ENCODE measurements at regions not wholly inside any gene's neighbourhood (a gene's known extent, or its start where the extent isn't known, plus 50 kb on each side); places are given as distances from the start of the nearest gene placed in this dataset.

DNA sequence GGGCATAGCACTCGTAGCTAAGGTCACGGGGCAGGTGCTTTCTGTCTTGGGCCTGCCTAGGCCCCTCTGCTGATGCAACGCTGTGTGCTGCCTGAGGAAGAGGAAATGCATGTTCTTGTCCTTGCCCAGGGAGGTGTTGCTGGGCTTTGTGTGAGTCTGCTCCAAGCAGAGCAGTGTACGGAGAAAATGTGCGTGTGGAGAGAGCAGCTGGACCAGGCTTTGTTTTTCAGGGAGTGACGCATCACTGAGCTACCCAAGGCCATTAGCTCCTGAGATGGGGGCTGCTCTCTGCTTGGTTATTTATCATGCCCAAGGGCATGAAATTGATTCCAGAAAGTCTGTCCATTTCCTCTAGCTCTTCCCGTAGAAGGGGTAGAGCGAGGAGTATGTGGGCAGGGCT, 82.9 kb upstream of the THY1 start:
- H3K4me3 ChIP-seq (ENCODE audit: low read length) = no peak overlapping the region
- DNase-seq (ENCODE audit: low read depth) = no peak
- TF ChIP-seq, protein P1, sequence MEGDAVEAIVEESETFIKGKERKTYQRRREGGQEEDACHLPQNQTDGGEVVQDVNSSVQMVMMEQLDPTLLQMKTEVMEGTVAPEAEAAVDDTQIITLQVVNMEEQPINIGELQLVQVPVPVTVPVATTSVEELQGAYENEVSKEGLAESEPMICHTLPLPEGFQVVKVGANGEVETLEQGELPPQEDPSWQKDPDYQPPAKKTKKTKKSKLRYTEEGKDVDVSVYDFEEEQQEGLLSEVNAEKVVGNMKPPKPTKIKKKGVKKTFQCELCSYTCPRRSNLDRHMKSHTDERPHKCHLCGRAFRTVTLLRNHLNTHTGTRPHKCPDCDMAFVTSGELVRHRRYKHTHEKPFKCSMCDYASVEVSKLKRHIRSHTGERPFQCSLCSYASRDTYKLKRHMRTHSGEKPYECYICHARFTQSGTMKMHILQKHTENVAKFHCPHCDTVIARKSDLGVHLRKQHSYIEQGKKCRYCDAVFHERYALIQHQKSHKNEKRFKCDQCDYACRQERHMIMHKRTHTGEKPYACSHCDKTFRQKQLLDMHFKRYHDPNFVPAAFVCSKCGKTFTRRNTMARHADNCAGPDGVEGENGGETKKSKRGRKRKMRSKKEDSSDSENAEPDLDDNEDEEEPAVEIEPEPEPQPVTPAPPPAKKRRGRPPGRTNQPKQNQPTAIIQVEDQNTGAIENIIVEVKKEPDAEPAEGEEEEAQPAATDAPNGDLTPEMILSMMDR (conservative IDR thresholded peaks at IDR 0.05; ENCODE audit: low read depth, low read length) = no peak

DNA sequence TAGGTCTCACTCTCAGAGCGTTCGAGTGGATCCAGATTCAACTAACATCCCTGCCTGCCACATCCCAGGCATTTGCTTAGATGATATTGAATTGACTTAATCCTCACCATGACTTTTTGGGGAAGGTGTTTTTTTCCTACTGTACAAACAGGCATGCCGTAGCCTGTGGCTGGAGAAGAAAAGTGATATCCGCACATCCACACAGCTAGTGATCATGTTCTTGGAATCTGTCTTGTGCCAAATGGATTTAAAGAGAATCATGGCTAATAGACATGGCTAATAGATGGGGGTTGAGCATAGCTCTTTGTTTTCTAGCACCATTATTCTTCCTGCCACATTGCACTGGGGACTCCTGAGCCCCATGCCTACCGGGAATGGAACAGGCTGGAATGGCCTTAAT, 82.1 kb upstream of the THY1 start:
- no peak overlapping the region for H3K4me3 ChIP-seq (ENCODE audit: low read length)
- DNase-seq (ENCODE audit: low read depth) = no peak
- TF ChIP-seq, protein P1 (conservative IDR thresholded peaks at IDR 0.05; ENCODE audit: low read depth, low read length) = no peak

DNA sequence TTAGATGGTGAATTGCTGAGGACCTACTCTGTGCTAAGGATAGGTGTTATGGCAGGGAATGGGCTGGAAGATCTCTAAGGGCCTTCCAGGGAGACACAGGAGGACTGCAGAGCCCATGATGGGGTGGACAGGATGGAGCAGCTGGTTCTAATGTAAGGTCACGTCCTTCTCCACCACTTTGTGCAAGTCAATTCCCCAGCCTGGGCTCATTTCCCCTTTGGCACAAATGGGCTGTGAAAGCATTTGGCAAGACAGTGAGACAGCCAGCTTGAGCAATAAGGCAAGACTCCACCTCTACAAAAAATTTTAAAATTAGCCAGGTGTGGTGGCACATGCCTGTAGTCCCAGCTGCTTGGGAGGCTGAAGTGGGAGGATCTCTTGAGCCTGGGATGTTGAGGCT, 81.4 kb upstream of the THY1 start:
- TF ChIP-seq, protein P1 (conservative IDR thresholded peaks at IDR 0.05; ENCODE audit: low read depth, low read length) = no peak

DNA sequence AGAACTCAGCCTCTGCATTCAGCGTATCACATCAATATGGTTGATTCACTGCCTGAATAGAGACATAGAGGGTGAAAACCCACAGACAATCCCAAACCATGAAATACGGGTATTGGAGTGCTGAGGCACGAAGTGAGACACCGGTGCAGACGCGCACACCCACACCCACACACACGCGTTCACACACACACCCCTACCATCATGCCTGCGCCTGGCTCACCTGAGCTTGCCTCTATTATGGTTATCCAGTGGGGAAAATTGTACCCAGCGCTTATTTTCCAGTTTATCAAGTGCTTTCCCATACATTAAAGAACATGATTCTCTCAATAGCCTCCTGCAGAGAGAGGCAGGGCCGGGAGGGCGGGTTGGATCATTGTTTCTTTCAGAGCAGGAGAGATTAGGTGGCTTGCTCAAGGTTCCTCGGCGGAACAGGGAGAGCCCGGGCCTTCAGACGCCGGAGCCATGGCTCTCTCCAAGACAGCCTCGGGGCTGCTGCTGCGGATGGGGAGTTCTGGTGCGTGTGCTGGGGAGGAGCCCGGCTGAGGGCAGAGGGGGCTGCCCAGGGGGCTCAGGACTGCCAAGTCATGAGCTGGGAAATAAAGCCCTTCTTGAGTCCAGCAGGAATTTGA, 78.9 kb upstream of the THY1 start:
- no peak for DNase-seq (ENCODE audit: low read depth)
- TF ChIP-seq, protein P1 (conservative IDR thresholded peaks at IDR 0.05; ENCODE audit: low read depth, low read length) = no peak
- no peak overlapping the region for H3K4me3 ChIP-seq (ENCODE audit: low read length)

More for the DNA sequence above, 81.4 kb upstream of the THY1 start:
- no peak for DNase-seq (ENCODE audit: low read depth)
- no peak overlapping the region for H3K4me3 ChIP-seq (ENCODE audit: low read length)

DNA sequence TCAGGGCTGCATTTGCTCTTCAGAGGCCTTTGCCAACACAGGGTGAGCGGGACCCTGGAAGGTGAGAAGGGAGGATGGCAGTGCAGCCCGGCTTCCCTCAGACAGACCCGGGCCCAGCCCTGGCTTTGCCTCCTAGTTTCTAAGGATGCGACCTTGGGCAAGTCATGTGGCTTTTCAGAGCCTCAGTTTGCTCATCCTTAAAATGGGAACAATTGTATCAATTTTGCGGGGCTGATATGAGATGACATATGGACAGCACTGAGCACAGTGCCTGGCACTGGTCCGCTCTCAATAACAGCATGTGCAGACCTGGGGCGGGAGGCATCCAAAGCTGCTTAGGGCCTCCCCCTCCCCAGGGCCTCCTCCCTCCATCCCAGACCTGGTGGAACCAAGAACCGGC, 74.7 kb upstream of the THY1 start:
- DNase-seq (ENCODE audit: low read depth) = no peak
- H3K4me3 ChIP-seq (ENCODE audit: low read length) = no peak overlapping the region
- TF ChIP-seq, protein P1 (conservative IDR thresholded peaks at IDR 0.05; ENCODE audit: low read depth, low read length) = no peak

DNA sequence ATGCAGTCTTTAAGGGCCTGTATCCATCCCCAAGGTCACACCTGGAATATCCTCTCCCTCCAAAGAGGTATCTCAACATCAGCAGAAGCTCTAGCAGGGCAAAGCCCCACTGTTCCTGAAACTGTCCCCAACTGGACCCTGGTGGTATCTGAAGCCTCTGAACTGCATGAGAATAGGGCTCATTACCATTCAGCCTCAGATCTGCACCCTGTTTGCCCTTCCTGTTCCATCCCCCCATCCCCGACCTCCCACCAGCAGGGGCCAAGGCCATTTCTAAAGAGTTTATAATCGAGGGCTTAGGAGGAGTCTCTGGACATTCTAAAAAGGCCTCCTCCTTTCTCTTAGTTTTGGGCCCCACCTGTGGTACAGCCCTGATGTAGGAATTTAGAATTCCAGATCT, 74.0 kb upstream of the THY1 start:
- TF ChIP-seq, protein P1 (conservative IDR thresholded peaks at IDR 0.05; ENCODE audit: low read depth, low read length) = no peak

DNA sequence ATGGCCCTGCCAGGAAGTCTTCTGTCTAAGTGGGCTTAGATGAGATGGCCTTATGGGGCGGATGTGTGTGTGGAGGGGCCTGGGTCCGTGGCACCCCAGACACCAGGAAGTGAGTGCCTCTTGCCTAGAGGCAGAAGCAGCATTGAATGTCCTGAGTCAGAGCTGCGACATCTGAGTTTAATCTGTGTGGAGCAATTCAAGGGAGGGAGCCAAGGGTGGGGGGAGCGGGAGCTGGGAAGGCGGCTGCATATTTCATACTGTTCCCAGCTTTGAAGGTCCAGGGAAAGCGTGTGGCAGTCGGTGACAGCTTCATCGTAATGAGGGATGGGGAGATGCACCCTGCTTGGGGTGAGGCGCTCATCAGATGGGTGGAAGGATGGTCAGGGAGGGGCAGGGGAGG, 73.5 kb upstream of the THY1 start:
- no peak for DNase-seq (ENCODE audit: low read depth)
- TF ChIP-seq, protein P1 (conservative IDR thresholded peaks at IDR 0.05; ENCODE audit: low read depth, low read length) = no peak
- H3K4me3 ChIP-seq (ENCODE audit: low read length) = no peak overlapping the region

More for the DNA sequence above, 74.0 kb upstream of the THY1 start:
- no peak for DNase-seq (ENCODE audit: low read depth)
- no peak overlapping the region for H3K4me3 ChIP-seq (ENCODE audit: low read length)
